SK-N-SH treated with all-trans-retinoic acid at 6 μM for 48 hours (cell line): ENCODE measurements at regions not wholly inside any gene's neighbourhood (a gene's known extent, or its start where the extent isn't known, plus 50 kb on each side); places are given as distances from the start of the nearest gene placed in this dataset.

Experiments
- ATAC-seq: fragments of 200-7000 bp; cut with Tn5 transposase; 3 replicates; pipeline ENCODE4 v1.9.1; 2020; ENCODE audit warnings: mild to moderate bottlenecking, moderate library complexity
- ARNTL ChIP-seq: fragments of 450-650 bp; formaldehyde crosslinking; IDR thresholded peaks from 2 replicates; pipeline ENCODE4 v1.5.0; 2020; ENCODE audit warnings: low read depth, mild to moderate bottlenecking, moderate library complexity, borderline replicate concordance
- BACH2 ChIP-seq: fragments of 250-450 bp; sonication (Bioruptor Pico); IDR thresholded peaks from 2 replicates; pipeline ENCODE4 v1.9.0; 2021; ENCODE audit warnings: mild to moderate bottlenecking, borderline replicate concordance
- CREB5 ChIP-seq: fragments of 250-450 bp; sonication (Bioruptor Pico); IDR thresholded peaks from 2 replicates; pipeline ENCODE4 v1.5.1; 2020; ENCODE audit warnings: low read depth, mild to moderate bottlenecking, moderate library complexity
- CSDC2 ChIP-seq: fragments of 250-450 bp; sonication (Bioruptor Pico); IDR thresholded peaks from 2 replicates; pipeline ENCODE4 v1.5.0; 2020; ENCODE audit warnings: mild to moderate bottlenecking, moderate library complexity
- CSRNP3 ChIP-seq: fragments of 250-450 bp; sonication (Bioruptor Pico); IDR thresholded peaks from 2 replicates; pipeline ENCODE4 v1.5.1; 2021; ENCODE audit warnings: mild to moderate bottlenecking, moderate library complexity
- ESRRG ChIP-seq: fragments of 250-450 bp; sonication (Bioruptor Pico); IDR thresholded peaks from 2 replicates; pipeline ENCODE4 v1.6.1; 2021; ENCODE audit warnings: mild to moderate bottlenecking
- GLIS3 ChIP-seq: fragments of 250-450 bp; sonication (Bioruptor Pico); IDR thresholded peaks from 2 replicates; pipeline ENCODE4 v1.5.0; 2020; ENCODE audit warnings: mild to moderate bottlenecking, moderate library complexity
- ISL1 ChIP-seq: fragments of 250-450 bp; sonication (Bioruptor Pico); IDR thresholded peaks from 2 replicates; pipeline ENCODE4 v2.1.2; 2022; ENCODE audit warnings: mild to moderate bottlenecking, moderate library complexity
- POU6F1 ChIP-seq: fragments of 250-450 bp; sonication (Bioruptor Pico); IDR thresholded peaks from 2 replicates; pipeline ENCODE4 v1.8.0; 2021; ENCODE audit warnings: low read depth, mild to moderate bottlenecking, moderate library complexity, borderline replicate concordance
- PPARA ChIP-seq: fragments of 250-450 bp; sonication (Bioruptor Pico); IDR thresholded peaks from 2 replicates; pipeline ENCODE4 v1.5.0; 2020; ENCODE audit warnings: mild to moderate bottlenecking, borderline replicate concordance
- SNAI2 ChIP-seq: fragments of 250-450 bp; sonication (Bioruptor Pico); IDR thresholded peaks from 2 replicates; pipeline ENCODE4 v1.5.0; 2020; ENCODE audit warnings: mild to moderate bottlenecking, moderate library complexity
- TCF4 ChIP-seq: fragments of 250-450 bp; sonication (Bioruptor Pico); IDR thresholded peaks from 2 replicates; pipeline ENCODE4 v1.8.0; 2021; ENCODE audit warnings: mild to moderate bottlenecking, moderate library complexity, borderline replicate concordance
- TSHZ2 ChIP-seq: fragments of 250-450 bp; sonication (Bioruptor Pico); IDR thresholded peaks from 2 replicates; pipeline ENCODE4 v1.5.0; 2020; ENCODE audit warnings: mild to moderate bottlenecking, moderate library complexity
- ZFP3 ChIP-seq: fragments of 250-450 bp; sonication (Bioruptor Pico); IDR thresholded peaks from 2 replicates; pipeline ENCODE4 v1.5.0; 2020; ENCODE audit warnings: mild to moderate bottlenecking, moderate library complexity
- ZFP30 ChIP-seq: fragments of 450-650 bp; formaldehyde crosslinking; IDR thresholded peaks from 2 replicates; pipeline ENCODE4 v1.5.0; 2022; ENCODE audit warnings: mild to moderate bottlenecking, moderate library complexity
- ZNF565 ChIP-seq: fragments of 450-650 bp; formaldehyde crosslinking; conservative IDR thresholded peaks from 2 replicates; pipeline ENCODE4 v1.5.0; 2020; ENCODE audit warnings: low read depth, mild to moderate bottlenecking, moderate library complexity
- ZNF8 ChIP-seq: fragments of 450-650 bp; formaldehyde crosslinking; IDR thresholded peaks from 2 replicates; pipeline ENCODE4 v1.5.0; 2020; ENCODE audit warnings: mild to moderate bottlenecking, moderate library complexity

- TF ChIP-seq ZNF565 (no peak), PPARA (CRISPR knock-in tag) (no peak), ESRRG (CRISPR knock-in tag) (no peak), CSRNP3 (CRISPR knock-in tag) (no peak), ZFP3 (CRISPR knock-in tag) (no peak), TCF4 (CRISPR knock-in tag) (peak; percentile 52; the same call in 1 of the 2 replicates), POU6F1 (CRISPR knock-in tag) (no peak)
- ATAC-seq, result no peak
Measured at GRCh38 chr4:100108869-100109268, 81.4 kb downstream of the DDIT4L start.

GRCh38 chr4:100106982-100107381 lies 83.3 kb downstream of the DDIT4L start:
- no peak for TF ChIP-seq ZNF565
- no peak for TF ChIP-seq CSRNP3 (CRISPR knock-in tag)
- no peak for TF ChIP-seq ARNTL (CRISPR knock-in tag)
- no peak for TF ChIP-seq SNAI2 (CRISPR knock-in tag)
- TF ChIP-seq CREB5 (CRISPR knock-in tag), result no peak
- no peak for TF ChIP-seq BACH2 (CRISPR knock-in tag)
- no peak for TF ChIP-seq TSHZ2 (CRISPR knock-in tag)
- no peak for TF ChIP-seq CSDC2
- TF ChIP-seq ESRRG (CRISPR knock-in tag), result no peak
- no peak for TF ChIP-seq ISL1 (CRISPR knock-in tag)
- no peak for TF ChIP-seq POU6F1 (CRISPR knock-in tag)
- TF ChIP-seq, all 23 proteins: peak for 0
- ATAC-seq, result no peak

- ATAC-seq, result no peak
- TF ChIP-seq GLIS3 (CRISPR knock-in tag) (no peak), ZFP30 (CRISPR knock-in tag) (no peak), CSDC2 (no peak), CSRNP3 (CRISPR knock-in tag) (no peak), CREB5 (CRISPR knock-in tag) (no peak), ZNF8 (CRISPR knock-in tag) (no peak), BACH2 (CRISPR knock-in tag) (no peak), ZNF565 (no peak), ESRRG (CRISPR knock-in tag) (no peak), ISL1 (CRISPR knock-in tag) (no peak), TCF4 (CRISPR knock-in tag) (no peak), PPARA (CRISPR knock-in tag) (no peak), ZFP3 (CRISPR knock-in tag) (no peak), ARNTL (CRISPR knock-in tag) (no peak)
- TF ChIP-seq, all 23 proteins: peak for 0
Measured at GRCh38 chr4:100103671-100104070, 86.6 kb downstream of the DDIT4L start.
